ENCODE measurements at regions not wholly inside any gene's neighbourhood (a gene's known extent, or its start where the extent isn't known, plus 50 kb on each side); places are given as distances from the start of the nearest gene placed in this dataset.

GRCh38 chr11:100555931-100556330, 131.2 kb upstream of the ARHGAP42 start:
- Histone ChIP-seq H3K4me1 (peaks cover 0 to 33% (median 8%) of the 10 kb centered on the region in 4 donors), H3K27me3 (no peaks in the 10 kb centered on the region), H3K36me3 (no peaks in the 10 kb centered on the region), H3K9me3 (no peaks in the 10 kb centered on the region), H3K27ac (no peak overlapping the region), H3K4me3 (no peak overlapping the region)
- TF ChIP-seq POLR2AphosphoS5 (IDR thresholded peaks at IDR 0.05) (no peak), POLR2A (IDR thresholded peaks at IDR 0.05) (no peak), EP300 (IDR thresholded peaks at IDR 0.05) (no peak), CTCF (IDR thresholded peaks at IDR 0.05) (no peak)
- intact Hi-C loops (cut with DNase I): no loop called here
- no peak for DNase-seq

GRCh38 chr11:100556781-100557180, 130.3 kb upstream of the ARHGAP42 start:
- Histone ChIP-seq H3K27me3 (no peaks in the 10 kb centered on the region), H3K4me1 (peaks cover 0 to 35% (median 13%) of the 10 kb centered on the region in 4 donors), H3K36me3 (no peaks in the 10 kb centered on the region), H3K4me3 (no peak overlapping the region), H3K9me3 (no peaks in the 10 kb centered on the region), H3K27ac (no peak overlapping the region)
- DNase-seq: no peak
- WGBS, 2 donors: 64 to 66% methylated on average over 1 of the region's 1 CpG
- no peak for TF ChIP-seq POLR2AphosphoS5 (IDR thresholded peaks at IDR 0.05)
- TF ChIP-seq CTCF (IDR thresholded peaks at IDR 0.05): no peak
- no peak for TF ChIP-seq POLR2A (IDR thresholded peaks at IDR 0.05)
- no peak for TF ChIP-seq EP300 (IDR thresholded peaks at IDR 0.05)
- intact Hi-C loops (cut with DNase I): no loop called here

GRCh38 chr11:100557830-100558611, 129.1 kb upstream of the ARHGAP42 start:
- H3K27me3 ChIP-seq: no peaks in the 10 kb centered on the region
- H3K4me3 ChIP-seq: no peak overlapping the region
- 35 to 74% methylated on average over 8 of the region's 8 CpGs for WGBS, 2 donors
- no peak for DNase-seq
- no peak for TF ChIP-seq POLR2AphosphoS5 (IDR thresholded peaks at IDR 0.05)
- TF ChIP-seq CTCF (IDR thresholded peaks at IDR 0.05): no peak
- TF ChIP-seq POLR2A (IDR thresholded peaks at IDR 0.05): no peak
- no peak for TF ChIP-seq EP300 (IDR thresholded peaks at IDR 0.05)
- intact Hi-C loops (cut with DNase I): no loop called here
- no peaks in the 10 kb centered on the region for H3K36me3 ChIP-seq
- peaks cover 0 to 47% (median 25%) of the 10 kb centered on the region in 4 donors for H3K4me1 ChIP-seq
- H3K27ac ChIP-seq: no peak overlapping the region
- H3K9me3 ChIP-seq: no peaks in the 10 kb centered on the region

DNA sequence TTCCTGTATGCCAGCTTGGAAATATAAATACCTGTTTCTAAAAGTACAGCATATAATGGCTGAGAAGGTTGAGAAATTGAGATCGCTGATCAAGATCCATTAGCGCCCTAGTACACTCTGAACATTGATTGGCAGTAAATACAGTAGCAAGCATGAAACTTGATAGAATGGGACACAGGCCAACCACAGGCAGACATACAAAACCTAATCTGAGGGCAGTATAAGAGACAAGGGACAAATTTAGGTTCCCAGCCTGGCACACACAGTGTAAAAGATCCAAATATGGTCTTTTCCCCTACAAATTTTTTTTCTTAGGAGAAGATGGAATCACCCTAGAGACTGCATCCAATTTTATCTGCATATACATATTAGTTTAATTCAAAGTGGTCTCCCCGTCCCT, 126.5 kb upstream of the ARHGAP42 start:
- Histone ChIP-seq H3K27me3 (no peaks in the 10 kb centered on the region), H3K9me3 (no peaks in the 10 kb centered on the region), H3K4me1 (peaks cover 0 to 54% (median 27%) of the 10 kb centered on the region in 4 donors), H3K27ac (no peak overlapping the region), H3K36me3 (no peaks in the 10 kb centered on the region), H3K4me3 (no peak overlapping the region)
- no peak for DNase-seq
- intact Hi-C loops (cut with DNase I): no loop called here
- 74 to 93% methylated on average over 3 of the region's 3 CpGs for WGBS, 2 donors
- TF ChIP-seq CTCF (IDR thresholded peaks at IDR 0.05) (no peak), EP300 (IDR thresholded peaks at IDR 0.05) (no peak), POLR2AphosphoS5 (IDR thresholded peaks at IDR 0.05) (no peak), POLR2A (IDR thresholded peaks at IDR 0.05) (no peak)
